AG04449 (cell line): ENCODE measurements at regions not wholly inside any gene's neighbourhood (a gene's known extent, or its start where the extent isn't known, plus 50 kb on each side); places are given as distances from the start of the nearest gene placed in this dataset.

Experiments used
- CTCF ChIA-PET: fragments of 350-600 bp; formaldehyde crosslinking; extraction: SDS; loops from one replicate; lab custom pipeline; 2021; ENCODE audit warnings: antibody characterized with exemption; lab: Yijun Ruan, JAX
- POLR2A ChIA-PET: fragments of 400-600, 350-600 bp; formaldehyde crosslinking; extraction: SDS; loops from one replicate; lab custom pipeline; 2020; ENCODE audit warnings: antibody characterized with exemption, inconsistent platforms; lab: Yijun Ruan, JAX
- DNase-seq: peaks from one replicate; pipeline ENCODE4 v3.0.0-alpha.2; 2010; ENCODE audit warnings: low read depth, low spot score
- H3K4me3 ChIP-seq: 2 replicates; pipeline ENCODE4 v1.5.1; 2011; ENCODE audit warnings: low read depth, mild to moderate bottlenecking, control low read depth, low read length
- CTCF ChIP-seq: IDR thresholded peaks from one replicate; pipeline ENCODE4 v1.5.1; 2011; ENCODE audit warnings: mild to moderate bottlenecking, moderate library complexity, low read length, control low read depth, inconsistent platforms; ENCODE audit not compliant: insufficient read depth; ENCODE audit errors: missing control alignments

GRCh38 chr12:28851781-28852180 lies 297.3 kb upstream of the FAR2 start:
- ChIA-PET POLR2A (no interaction called here), CTCF (interaction anchor here (1.3 kb wide), 1 partner anchor 26 kb away, joined by 3 read pairs; no protein-coding TSS in a partner anchor)
- no peak for DNase-seq
- no peak overlapping the region for H3K4me3 ChIP-seq
- no peak for TF ChIP-seq CTCF

GRCh38 chr12:28855761-28856310 lies 293.2 kb upstream of the FAR2 start:
- POLR2A ChIA-PET = no interaction called here
- H3K4me3 ChIP-seq = no peak overlapping the region
- CTCF ChIA-PET = interaction anchor here (1.2 kb wide), 1 partner anchor 142 kb away, joined by 3 read pairs; no protein-coding TSS in a partner anchor
- no peak for TF ChIP-seq CTCF
- no peak for DNase-seq

GRCh38 chr12:28857369-28857768 lies 291.7 kb upstream of the FAR2 start:
- ChIA-PET POLR2A (no interaction called here), CTCF (no interaction called here)
- TF ChIP-seq CTCF = no peak
- DNase-seq = no peak
- no peak overlapping the region for H3K4me3 ChIP-seq

GRCh38 chr12:28859551-28859950 lies 289.5 kb upstream of the FAR2 start:
- ChIA-PET POLR2A (no interaction called here), CTCF (interaction anchor here (1.6 kb wide), 1 partner anchor 13 kb away, joined by 3 read pairs; no protein-coding TSS in a partner anchor)
- no peak for DNase-seq
- TF ChIP-seq CTCF = no peak
- H3K4me3 ChIP-seq = no peak overlapping the region

- no peak for TF ChIP-seq CTCF
- DNase-seq = no peak
- no peak overlapping the region for H3K4me3 ChIP-seq
- CTCF ChIA-PET = no interaction called here
- POLR2A ChIA-PET = no interaction called here
Observed at GRCh38 chr12:28865776-28866175, 283.3 kb upstream of the FAR2 start.

GRCh38 chr12:28866296-28866695 lies 282.8 kb upstream of the FAR2 start:
- POLR2A ChIA-PET = no interaction called here
- DNase-seq = no peak
- CTCF ChIA-PET = no interaction called here
- TF ChIP-seq CTCF = no peak
- no peak overlapping the region for H3K4me3 ChIP-seq
